HG03565 (cell line): ENCODE measurements at regions not wholly inside any gene's neighbourhood (a gene's known extent, or its start where the extent isn't known, plus 50 kb on each side); places are given as distances from the start of the nearest gene placed in this dataset.
"Not testable (repeated sequence)": the region's sequence is repeated elsewhere in the genome, so short reads cannot be mapped to it uniquely, and the experiment has no call there.

Source experiments
- ATAC-seq: cut with Tn5 transposase; IDR thresholded peaks from one replicate; pipeline ENCODE4 v1.9.1; 2021; ENCODE audit warnings: mild to moderate bottlenecking, moderate library complexity; ENCODE audit not compliant: unreplicated experiment

DNA sequence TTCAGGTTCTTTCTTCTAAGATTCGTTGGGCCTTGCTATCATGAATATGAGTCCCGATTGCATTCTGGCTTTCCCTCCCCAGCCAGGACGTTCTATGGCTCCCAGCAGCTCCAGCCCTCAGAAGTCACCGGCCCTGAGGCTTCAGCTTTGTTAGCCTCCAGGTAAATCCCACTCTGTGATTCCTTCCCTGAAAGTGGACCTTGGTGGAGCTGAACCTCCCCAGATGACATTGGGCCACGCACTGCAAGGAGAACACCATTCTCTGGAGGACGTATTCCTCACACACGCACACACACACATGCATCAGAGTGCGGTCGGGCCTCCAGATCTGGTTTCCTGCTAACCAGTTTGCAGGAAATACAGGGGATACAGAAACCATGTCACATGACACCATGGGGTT is 487.3 kb upstream of the CDH4 start:
- no peak for ATAC-seq

DNA sequence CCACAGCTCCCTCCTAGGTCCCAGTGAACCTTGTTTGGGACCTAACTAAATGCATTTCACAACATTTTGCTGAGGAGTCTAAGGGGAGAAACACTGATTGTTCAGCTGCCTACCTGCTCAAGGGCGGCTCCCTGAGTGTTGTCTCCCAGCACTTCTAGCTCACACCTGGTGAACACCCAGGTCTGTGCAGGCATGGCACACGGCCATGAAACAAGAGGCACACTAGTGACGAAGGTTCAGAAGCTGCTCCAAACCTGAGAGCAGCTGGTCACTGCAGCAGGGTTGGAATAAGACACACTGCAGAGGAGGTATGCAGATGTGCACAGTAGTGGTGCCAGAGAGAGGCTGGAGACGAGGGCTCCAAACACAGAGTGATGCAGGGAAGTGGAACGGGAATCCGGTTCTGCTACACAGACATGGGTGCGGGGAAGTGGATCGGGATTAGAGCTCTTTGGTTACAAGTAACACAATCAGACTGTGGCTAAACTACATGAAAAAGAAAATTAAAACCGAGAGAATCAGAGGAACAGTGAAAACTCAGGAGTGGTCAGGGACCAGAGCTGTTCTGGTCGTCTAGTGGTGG is 486.1 kb upstream of the CDH4 start:
- no peak for ATAC-seq

DNA sequence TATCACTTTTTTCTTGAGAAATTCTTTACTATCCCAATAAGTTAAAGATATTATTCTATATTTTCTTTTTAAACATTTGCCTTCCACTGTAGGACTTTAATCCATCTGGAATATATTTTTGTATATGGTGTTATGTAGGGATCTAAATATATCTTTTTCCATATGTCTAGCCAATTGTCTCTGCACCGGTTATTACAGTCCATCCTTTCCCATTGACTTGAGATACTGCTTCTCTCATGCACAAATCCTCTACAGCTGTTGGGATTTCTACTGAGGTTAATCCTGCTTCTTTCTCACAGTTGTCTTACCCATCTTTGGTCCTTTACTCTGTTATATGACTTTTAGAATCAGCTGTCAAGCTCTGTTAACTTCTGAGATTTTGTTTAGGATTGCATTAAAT is 483.8 kb upstream of the CDH4 start:
- ATAC-seq = no peak

DNA sequence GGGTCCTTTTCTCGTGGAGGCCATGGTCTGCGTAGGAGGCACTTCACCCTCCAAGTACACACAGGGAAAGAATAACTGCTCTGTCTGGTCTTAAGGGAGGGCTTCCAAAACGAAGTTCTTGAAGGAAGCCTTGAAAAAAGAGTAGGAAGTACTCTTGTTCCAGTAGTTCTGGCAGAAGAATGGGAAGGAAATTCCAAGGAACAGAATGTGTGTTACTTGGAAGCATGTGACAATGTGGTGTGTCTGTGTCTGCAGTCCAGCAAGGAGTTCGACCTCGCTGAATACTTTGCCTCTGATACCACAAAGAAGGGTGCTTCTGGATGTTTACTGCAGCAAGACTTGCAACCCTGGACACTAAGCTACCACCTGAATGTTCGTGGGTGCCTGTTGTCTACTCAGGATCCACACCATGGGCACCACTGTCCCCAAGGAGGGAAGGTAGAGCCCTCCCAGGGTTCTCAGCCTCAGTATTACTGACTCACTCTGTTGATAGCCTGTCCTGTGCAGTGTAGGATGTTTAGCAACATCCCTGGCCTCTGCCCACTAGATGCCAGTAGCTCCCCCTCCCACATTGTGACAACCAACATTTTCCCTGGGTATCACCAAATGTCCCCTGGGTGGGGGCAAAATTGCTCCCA is 471.6 kb upstream of the CDH4 start:
- ATAC-seq = no peak

- no peak for ATAC-seq
These were observed 469.0 kb upstream of the CDH4 start for GRCh38 chr20:60782959-60783625.

GRCh38 chr20:60785301-60785700 is 466.8 kb upstream of the CDH4 start:
- no peak for ATAC-seq

GRCh38 chr20:60785785-60786184 is 466.3 kb upstream of the CDH4 start:
- ATAC-seq = no peak

- no peak for ATAC-seq
These were observed 465.3 kb upstream of the CDH4 start for GRCh38 chr20:60786686-60787217.

- ATAC-seq = no peak
These were observed 464.8 kb upstream of the CDH4 start for GRCh38 chr20:60787276-60787675.

- no peak for ATAC-seq
These were observed 464.0 kb upstream of the CDH4 start for GRCh38 chr20:60788070-60788469.

- no peak for ATAC-seq
These were observed 462.7 kb upstream of the CDH4 start for GRCh38 chr20:60789399-60789798.

GRCh38 chr20:60790339-60790738 is 461.7 kb upstream of the CDH4 start:
- not testable (repeated sequence) for ATAC-seq

DNA sequence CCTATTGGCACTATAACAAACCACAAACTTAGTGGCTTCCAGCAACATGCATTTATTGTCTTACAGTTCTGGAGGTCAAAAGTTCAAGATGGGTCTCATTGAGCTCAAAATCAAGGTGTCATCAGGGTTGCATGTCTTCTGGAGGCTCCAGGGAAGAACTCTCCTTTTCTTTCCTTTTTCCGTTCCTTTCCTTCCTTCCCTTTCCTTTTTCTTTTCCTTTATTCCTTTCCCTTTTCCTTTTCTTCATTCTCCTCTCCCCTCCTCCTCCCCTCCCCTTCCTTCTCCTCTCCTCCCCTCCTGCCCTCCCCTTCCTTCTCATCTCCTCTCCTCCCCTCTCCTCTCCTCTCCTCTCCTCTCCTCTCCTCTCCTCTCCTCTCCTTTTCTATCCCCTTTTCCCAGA is 460.2 kb upstream of the CDH4 start:
- ATAC-seq = no peak

- no peak for ATAC-seq
These were observed 459.1 kb upstream of the CDH4 start for GRCh38 chr20:60792941-60793340.

- no peak for ATAC-seq
These were observed 457.4 kb upstream of the CDH4 start for GRCh38 chr20:60794674-60795073.

- no peak for ATAC-seq
These were observed 456.4 kb upstream of the CDH4 start for GRCh38 chr20:60795651-60796050.

- ATAC-seq = no peak
These were observed 451.9 kb upstream of the CDH4 start for GRCh38 chr20:60800185-60800584.

DNA sequence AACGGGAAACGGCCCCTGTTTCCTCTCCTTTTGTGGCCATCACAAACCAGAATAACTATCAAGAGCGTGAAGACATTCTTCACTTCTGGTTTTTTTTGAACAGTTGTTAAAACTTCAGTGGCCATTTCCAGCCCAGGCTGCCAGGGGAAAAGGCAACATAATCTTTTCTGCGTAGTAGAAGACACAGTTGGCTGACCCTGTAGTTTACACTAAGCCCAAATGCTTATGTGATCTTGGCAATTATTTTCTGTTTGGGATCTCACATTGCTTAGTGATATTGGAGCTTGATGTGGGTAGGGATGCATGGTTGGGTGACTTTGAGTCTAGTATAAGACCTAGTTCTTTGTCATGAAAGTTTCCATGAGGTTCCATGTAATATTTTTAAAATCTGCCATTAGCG is 449.4 kb upstream of the CDH4 start:
- ATAC-seq = no peak

GRCh38 chr20:60803335-60804055 is 448.6 kb upstream of the CDH4 start:
- no peak for ATAC-seq

GRCh38 chr20:60804240-60804917 is 447.7 kb upstream of the CDH4 start:
- no peak for ATAC-seq
